ENCODE measurements at regions not wholly inside any gene's neighbourhood (a gene's known extent, or its start where the extent isn't known, plus 50 kb on each side); places are given as distances from the start of the nearest gene placed in this dataset.

DNA sequence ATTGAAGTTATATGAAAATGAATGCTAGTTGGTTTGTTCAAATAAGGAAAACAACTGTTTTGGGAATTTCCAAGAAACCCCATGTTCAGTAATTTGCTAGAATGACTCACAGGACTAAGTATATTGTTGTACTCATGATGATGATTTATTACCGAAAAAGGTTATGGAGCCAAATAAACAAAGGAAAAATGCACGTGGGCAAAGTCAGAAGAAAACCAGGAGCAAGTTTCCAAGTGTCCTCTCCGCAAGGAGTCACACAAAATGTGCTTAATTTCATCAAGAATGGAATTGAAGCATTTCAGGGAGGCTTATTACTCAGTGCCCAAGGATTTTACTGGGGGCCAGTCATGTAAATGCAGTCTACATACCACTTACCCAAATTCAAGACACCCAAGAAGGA, 1652.4 kb upstream of the TMEFF2 start:
- H3K27me3 ChIP-seq (replicated peaks in 1 of 4; ENCODE audit: control insufficient read depth in 3 of 4, extremely low read depth in 1 of 4, insufficient read depth in 3 of 4, low read length in 3 of 4) = no peaks in the 10 kb centered on the region

More for the DNA sequence above, 1652.4 kb upstream of the TMEFF2 start:
- Histone ChIP-seq H3K56ac (replicated peaks; ENCODE audit: insufficient read length, low read depth, low read length) (no peak overlapping the region), H4K91ac (replicated peaks; ENCODE audit: insufficient read length, low read length) (no peak overlapping the region), H3K9ac (replicated peaks in 1 of 4; ENCODE audit: extremely low read depth in 1 of 4, low read depth in 3 of 4, low read length in 3 of 4) (no peak overlapping the region), H3K36me3 (ENCODE audit: control insufficient read depth in 2 of 4, insufficient read depth in 4 of 4, low read length in 3 of 4) (no peaks in the 10 kb centered on the region), H3K79me2 (ENCODE audit: control insufficient read depth in 1 of 2, insufficient read depth in 2 of 2, low read length in 2 of 2) (no peaks in the 10 kb centered on the region), H3K79me1 (ENCODE audit: low read depth, low read length) (no peaks in the 10 kb centered on the region), H3K4me3 (ENCODE audit: extremely low read depth in 1 of 4, insufficient read depth in 2 of 4, low read depth in 3 of 4, low read length in 4 of 4) (no peak overlapping the region), H3K23me2 (ENCODE audit: low read depth, low read length) (no peaks in the 10 kb centered on the region), H2BK15ac (ENCODE audit: low read length) (no peak overlapping the region), H2AK5ac (ENCODE audit: low read depth, low read length) (no peak overlapping the region), H2BK5ac (ENCODE audit: low read depth, low read length) (no peak overlapping the region), H3K27ac (ENCODE audit: low read depth, low read length) (no peak overlapping the region), H2AFZ (ENCODE audit: low read length) (no peak overlapping the region), H3K4ac (replicated peaks; ENCODE audit: insufficient read length, low read depth, low read length) (no peak overlapping the region), H3K4me1 (replicated peaks in 1 of 4; ENCODE audit: control insufficient read depth in 3 of 4, insufficient read depth in 4 of 4, low read length in 3 of 4) (no peaks in the 10 kb centered on the region; a peak in 1 of 7 replicates), H2BK20ac (ENCODE audit: low read length) (no peak overlapping the region), H3K9me3 (ENCODE audit: insufficient read depth in 2 of 2, low read depth in 1 of 2, low read length in 1 of 2) (no peaks in the 10 kb centered on the region), H3K23ac (ENCODE audit: insufficient read length) (no peak overlapping the region), H4K5ac (ENCODE audit: insufficient read length, low read depth, low read length) (no peak overlapping the region), H3K14ac (ENCODE audit: insufficient read length) (no peak overlapping the region), H4K20me1 (replicated peaks in 1 of 2; ENCODE audit: control insufficient read depth in 1 of 2, insufficient read depth in 2 of 2, low read length in 2 of 2) (no peaks in the 10 kb centered on the region), H3K18ac (ENCODE audit: extremely low read depth, low read length) (no peak overlapping the region), H2BK120ac (replicated peaks; ENCODE audit: low read depth, low read length) (no peak overlapping the region), H2BK12ac (ENCODE audit: low read depth, low read length) (no peak overlapping the region), H3K4me2 (ENCODE audit: insufficient read depth in 1 of 2, low read depth in 2 of 2, low read length in 2 of 2) (no peak overlapping the region), H4K8ac (ENCODE audit: extremely low read depth, insufficient read depth, low read length) (no peak overlapping the region)
- CTCF ChIA-PET (ENCODE audit: partially characterized antibody) = no interaction called here
- POLR2A ChIA-PET (ENCODE audit: partially characterized antibody) = no interaction called here
- no peak for DNase-seq (ENCODE audit: low read depth in 1 of 2, low spot score in 2 of 2)
- TF ChIP-seq CBX5 (IDR thresholded peaks at IDR 0.05; ENCODE audit: low read depth, low read length) = no peak
- no peak for TF ChIP-seq SUZ12 (IDR thresholded peaks at IDR 0.05; ENCODE audit: low read length)
- no peak for TF ChIP-seq HDAC2 (IDR thresholded peaks at IDR 0.05; ENCODE audit: borderline replicate concordance in 1 of 2, low read depth in 2 of 2, low read length in 2 of 2)
- TF ChIP-seq CHD2 (IDR thresholded peaks at IDR 0.05; ENCODE audit: low read length) = no peak
- no peak for TF ChIP-seq CBX8 (IDR thresholded peaks at IDR 0.05; ENCODE audit: borderline replicate concordance, low read depth, low read length)
- no peak for TF ChIP-seq RFX5 (IDR thresholded peaks at IDR 0.05; ENCODE audit: borderline replicate concordance, low read depth, low read length)
- TF ChIP-seq, protein P1, sequence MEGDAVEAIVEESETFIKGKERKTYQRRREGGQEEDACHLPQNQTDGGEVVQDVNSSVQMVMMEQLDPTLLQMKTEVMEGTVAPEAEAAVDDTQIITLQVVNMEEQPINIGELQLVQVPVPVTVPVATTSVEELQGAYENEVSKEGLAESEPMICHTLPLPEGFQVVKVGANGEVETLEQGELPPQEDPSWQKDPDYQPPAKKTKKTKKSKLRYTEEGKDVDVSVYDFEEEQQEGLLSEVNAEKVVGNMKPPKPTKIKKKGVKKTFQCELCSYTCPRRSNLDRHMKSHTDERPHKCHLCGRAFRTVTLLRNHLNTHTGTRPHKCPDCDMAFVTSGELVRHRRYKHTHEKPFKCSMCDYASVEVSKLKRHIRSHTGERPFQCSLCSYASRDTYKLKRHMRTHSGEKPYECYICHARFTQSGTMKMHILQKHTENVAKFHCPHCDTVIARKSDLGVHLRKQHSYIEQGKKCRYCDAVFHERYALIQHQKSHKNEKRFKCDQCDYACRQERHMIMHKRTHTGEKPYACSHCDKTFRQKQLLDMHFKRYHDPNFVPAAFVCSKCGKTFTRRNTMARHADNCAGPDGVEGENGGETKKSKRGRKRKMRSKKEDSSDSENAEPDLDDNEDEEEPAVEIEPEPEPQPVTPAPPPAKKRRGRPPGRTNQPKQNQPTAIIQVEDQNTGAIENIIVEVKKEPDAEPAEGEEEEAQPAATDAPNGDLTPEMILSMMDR (IDR thresholded peaks at IDR 0.05; ENCODE audit: control extremely low read depth in 1 of 3, insufficient read depth in 1 of 3, low read depth in 1 of 3, low read length in 3 of 3) = no peak
- no peak for TF ChIP-seq CREB1 (IDR thresholded peaks at IDR 0.05)
- TF ChIP-seq USF2 (IDR thresholded peaks at IDR 0.05; ENCODE audit: low read length) = no peak
- no peak for TF ChIP-seq EGR1 (IDR thresholded peaks at IDR 0.05; ENCODE audit: borderline replicate concordance, low read depth, low read length)
- no peak for TF ChIP-seq YY1 (IDR thresholded peaks at IDR 0.05; ENCODE audit: low read depth, low read length)
- no peak for FAIRE-seq
- WGBS, 2 experiments (ENCODE audit: extremely low coverage in 1 of 2, insufficient coverage in 1 of 2, insufficient read length in 1 of 2, insufficient replicate concordance in 2 of 2, low coverage in 1 of 2, low lambda C conversion rate in 2 of 2, missing lambda C conversion rate in 1 of 2) = 84% methylated on average over 3 of the region's 3 CpGs; no CpG with 5 or more reads in 1 of the 2 experiments
